ENCODE measurements at regions not wholly inside any gene's neighbourhood (a gene's known extent, or its start where the extent isn't known, plus 50 kb on each side); places are given as distances from the start of the nearest gene placed in this dataset.

DNA sequence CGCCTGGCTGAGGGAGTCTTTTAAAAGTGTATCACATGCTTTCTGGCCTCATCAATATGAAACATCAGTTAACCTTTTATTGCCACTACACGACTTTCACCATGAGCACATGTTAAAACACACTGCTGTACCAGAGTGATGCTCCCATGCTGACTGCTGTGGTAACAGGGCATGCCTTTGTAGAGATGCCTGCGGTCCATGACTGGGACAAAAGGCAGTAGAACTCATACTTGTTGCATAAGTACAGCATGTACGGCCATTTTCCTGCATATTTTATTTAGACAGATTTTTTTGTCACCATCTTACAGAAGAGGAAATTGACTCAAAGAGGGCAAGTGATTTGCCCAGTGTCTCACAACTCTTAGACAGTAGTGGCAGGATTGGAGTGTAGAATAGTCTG is 105.7 kb upstream of the ADAMTSL1 start:
- TF ChIP-seq, protein P1, sequence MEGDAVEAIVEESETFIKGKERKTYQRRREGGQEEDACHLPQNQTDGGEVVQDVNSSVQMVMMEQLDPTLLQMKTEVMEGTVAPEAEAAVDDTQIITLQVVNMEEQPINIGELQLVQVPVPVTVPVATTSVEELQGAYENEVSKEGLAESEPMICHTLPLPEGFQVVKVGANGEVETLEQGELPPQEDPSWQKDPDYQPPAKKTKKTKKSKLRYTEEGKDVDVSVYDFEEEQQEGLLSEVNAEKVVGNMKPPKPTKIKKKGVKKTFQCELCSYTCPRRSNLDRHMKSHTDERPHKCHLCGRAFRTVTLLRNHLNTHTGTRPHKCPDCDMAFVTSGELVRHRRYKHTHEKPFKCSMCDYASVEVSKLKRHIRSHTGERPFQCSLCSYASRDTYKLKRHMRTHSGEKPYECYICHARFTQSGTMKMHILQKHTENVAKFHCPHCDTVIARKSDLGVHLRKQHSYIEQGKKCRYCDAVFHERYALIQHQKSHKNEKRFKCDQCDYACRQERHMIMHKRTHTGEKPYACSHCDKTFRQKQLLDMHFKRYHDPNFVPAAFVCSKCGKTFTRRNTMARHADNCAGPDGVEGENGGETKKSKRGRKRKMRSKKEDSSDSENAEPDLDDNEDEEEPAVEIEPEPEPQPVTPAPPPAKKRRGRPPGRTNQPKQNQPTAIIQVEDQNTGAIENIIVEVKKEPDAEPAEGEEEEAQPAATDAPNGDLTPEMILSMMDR (IDR thresholded peaks at IDR 0.05), result no peak
- TF ChIP-seq POLR2A (IDR thresholded peaks at IDR 0.05), result no peak
- TF ChIP-seq POLR2AphosphoS5 (IDR thresholded peaks at IDR 0.05), result no peak
